Sigmoid colon (tissue), 3 donors: ENCODE measurements at regions not wholly inside any gene's neighbourhood (a gene's known extent, or its start where the extent isn't known, plus 50 kb on each side); places are given as distances from the start of the nearest gene placed in this dataset.

Experiments
- POLR2A ChIP-seq, 2 donors: fragments of 450-650 bp; IDR thresholded peaks; one replicate each; pipeline ENCODE4 v1.6.1; 2016; ENCODE audit warnings: antibody characterized with exemption in 2 of 2, mild to moderate bottlenecking in 2 of 2, moderate library complexity in 2 of 2
- TF ChIP-seq, protein P1 (sequence below), 4 experiments: fragments of 450-650 bp in 3 of 4; fragments of 200-600 bp in 1 of 4; IDR thresholded peaks; one replicate each; pipeline ENCODE4 v1.5.1; 2016 to 2019; ENCODE audit warnings: antibody characterized with exemption in 4 of 4, mild to moderate bottlenecking in 3 of 4, moderate library complexity in 2 of 4

DNA sequence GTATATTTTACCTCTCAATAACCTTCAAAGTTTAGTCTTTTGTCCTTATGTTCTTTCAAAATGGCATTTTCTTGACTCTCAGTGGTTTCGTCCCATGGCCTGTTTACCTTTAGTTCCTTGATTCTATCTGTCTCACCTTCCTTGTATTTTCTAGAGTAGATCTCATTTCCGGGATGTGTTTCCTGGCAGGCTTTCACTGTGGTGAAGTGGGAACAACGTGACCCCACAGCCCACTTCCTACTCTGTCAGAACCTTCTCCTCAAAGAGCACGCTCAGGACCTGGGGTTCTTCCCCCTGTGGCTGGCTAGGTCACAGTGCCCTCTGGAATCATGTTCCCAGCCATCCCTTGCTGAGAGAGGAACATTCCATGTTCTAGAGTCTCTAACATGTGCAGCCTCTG is 129.9 kb upstream of the ZNF32 start:
- TF ChIP-seq, protein P1, sequence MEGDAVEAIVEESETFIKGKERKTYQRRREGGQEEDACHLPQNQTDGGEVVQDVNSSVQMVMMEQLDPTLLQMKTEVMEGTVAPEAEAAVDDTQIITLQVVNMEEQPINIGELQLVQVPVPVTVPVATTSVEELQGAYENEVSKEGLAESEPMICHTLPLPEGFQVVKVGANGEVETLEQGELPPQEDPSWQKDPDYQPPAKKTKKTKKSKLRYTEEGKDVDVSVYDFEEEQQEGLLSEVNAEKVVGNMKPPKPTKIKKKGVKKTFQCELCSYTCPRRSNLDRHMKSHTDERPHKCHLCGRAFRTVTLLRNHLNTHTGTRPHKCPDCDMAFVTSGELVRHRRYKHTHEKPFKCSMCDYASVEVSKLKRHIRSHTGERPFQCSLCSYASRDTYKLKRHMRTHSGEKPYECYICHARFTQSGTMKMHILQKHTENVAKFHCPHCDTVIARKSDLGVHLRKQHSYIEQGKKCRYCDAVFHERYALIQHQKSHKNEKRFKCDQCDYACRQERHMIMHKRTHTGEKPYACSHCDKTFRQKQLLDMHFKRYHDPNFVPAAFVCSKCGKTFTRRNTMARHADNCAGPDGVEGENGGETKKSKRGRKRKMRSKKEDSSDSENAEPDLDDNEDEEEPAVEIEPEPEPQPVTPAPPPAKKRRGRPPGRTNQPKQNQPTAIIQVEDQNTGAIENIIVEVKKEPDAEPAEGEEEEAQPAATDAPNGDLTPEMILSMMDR (IDR thresholded peaks at IDR 0.05): no peak
- no peak for TF ChIP-seq POLR2A (IDR thresholded peaks at IDR 0.05)
